HEK293 (cell line): ENCODE measurements at regions not wholly inside any gene's neighbourhood (a gene's known extent, or its start where the extent isn't known, plus 50 kb on each side); places are given as distances from the start of the nearest gene placed in this dataset.
"Not testable (repeated sequence)": the region's sequence is repeated elsewhere in the genome, so short reads cannot be mapped to it uniquely, and the experiment has no call there.

ENCODE experiments used
- ZBTB8A ChIP-seq: fragments of 450-650 bp; formaldehyde crosslinking; IDR thresholded peaks from 2 replicates; pipeline ENCODE4 v1.5.1; 2016; ENCODE audit warnings: missing biosample characterization, missing genetic modification characterization
- ZNF121 ChIP-seq: fragments of 450-650 bp; formaldehyde crosslinking; IDR thresholded peaks from 2 replicates; pipeline ENCODE4 v1.5.1; 2016; ENCODE audit warnings: missing biosample characterization, missing genetic modification characterization
- ZNF146 ChIP-seq: fragments of 450-650 bp; formaldehyde crosslinking; IDR thresholded peaks from 2 replicates; pipeline ENCODE4 v1.5.1; 2016; ENCODE audit warnings: missing biosample characterization, missing genetic modification characterization
- ZNF23 ChIP-seq: fragments of 450-650 bp; formaldehyde crosslinking; IDR thresholded peaks from 2 replicates; pipeline ENCODE4 v1.5.1; 2016; ENCODE audit warnings: missing biosample characterization, missing genetic modification characterization, borderline replicate concordance
- ZNF48 ChIP-seq: fragments of 450-650 bp; formaldehyde crosslinking; IDR thresholded peaks from 2 replicates; pipeline ENCODE4 v1.5.1; 2016; ENCODE audit warnings: missing biosample characterization, missing genetic modification characterization
- ZNF501 ChIP-seq: fragments of 450-650 bp; formaldehyde crosslinking; IDR thresholded peaks from 2 replicates; pipeline ENCODE4 v1.5.1; 2016; ENCODE audit warnings: missing biosample characterization, missing genetic modification characterization
- ZNF560 ChIP-seq: fragments of 450-650 bp; formaldehyde crosslinking; IDR thresholded peaks from 2 replicates; pipeline ENCODE4 v1.5.1; 2017; ENCODE audit warnings: missing biosample characterization, missing genetic modification characterization, borderline replicate concordance
- ZNF623 ChIP-seq: fragments of 450-650 bp; formaldehyde crosslinking; IDR thresholded peaks from 2 replicates; pipeline ENCODE4 v1.5.1; 2016; ENCODE audit warnings: missing biosample characterization, missing genetic modification characterization
- ZNF629 ChIP-seq: fragments of 450-650 bp; formaldehyde crosslinking; IDR thresholded peaks from 2 replicates; pipeline ENCODE4 v1.5.1; 2017; ENCODE audit warnings: missing biosample characterization, missing genetic modification characterization
- ZNF768 ChIP-seq: fragments of 450-650 bp; formaldehyde crosslinking; IDR thresholded peaks from 2 replicates; pipeline ENCODE4 v1.5.1; 2018; ENCODE audit warnings: missing biosample characterization, mild to moderate bottlenecking, missing genetic modification characterization
- ZNF791 ChIP-seq: fragments of 450-650 bp; formaldehyde crosslinking; IDR thresholded peaks from 2 replicates; pipeline ENCODE4 v1.5.1; 2016; ENCODE audit warnings: missing biosample characterization, missing genetic modification characterization
- TF ChIP-seq, protein P1 (sequence below): fragments of 450-650 bp; formaldehyde crosslinking; IDR thresholded peaks from 2 replicates; pipeline ENCODE4 v1.5.1; 2016; ENCODE audit warnings: missing biosample characterization, missing genetic modification characterization
- TF ChIP-seq, protein P2 (sequence below): fragments of 450-650 bp; formaldehyde crosslinking; IDR thresholded peaks from 2 replicates; pipeline ENCODE4 v1.5.1; 2017; ENCODE audit warnings: missing biosample characterization, missing genetic modification characterization
- TF ChIP-seq, protein P3 (sequence below): fragments of 450-650 bp; formaldehyde crosslinking; IDR thresholded peaks from 2 replicates; pipeline ENCODE4 v1.5.1; 2016; ENCODE audit warnings: missing biosample characterization, missing genetic modification characterization

DNA sequence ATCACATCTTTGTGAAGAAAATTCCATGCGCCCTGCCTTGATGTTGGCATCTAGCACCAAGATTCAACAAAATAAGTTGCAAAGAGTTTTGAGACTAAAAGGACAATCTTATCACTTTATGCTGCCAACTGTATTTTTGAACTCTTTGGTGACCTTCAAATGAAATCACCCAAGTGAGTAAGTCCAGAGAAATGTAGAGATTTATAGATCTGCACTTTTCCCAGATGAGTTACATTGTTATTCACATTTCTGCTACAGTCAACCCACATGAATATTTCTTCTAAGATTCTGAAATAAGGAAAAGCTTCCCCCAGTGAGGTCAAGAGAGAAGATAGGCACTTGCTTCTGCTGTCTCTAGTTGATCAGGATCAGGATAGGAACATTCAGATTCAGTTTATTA lies 1034.2 kb downstream of the PRIM2 start:
- not testable (repeated sequence) for TF ChIP-seq ZNF629 (tag by site-specific recombination); ZNF560 (tag by site-specific recombination); ZNF121 (tag by site-specific recombination); ZNF146 (tag by site-specific recombination); ZNF501 (tag by site-specific recombination); ZNF791; ZNF23 (tag by site-specific recombination); ZNF623 (tag by site-specific recombination); ZBTB8A (tag by site-specific recombination); ZNF48 (tag by site-specific recombination); ZNF768
- TF ChIP-seq, protein P1, sequence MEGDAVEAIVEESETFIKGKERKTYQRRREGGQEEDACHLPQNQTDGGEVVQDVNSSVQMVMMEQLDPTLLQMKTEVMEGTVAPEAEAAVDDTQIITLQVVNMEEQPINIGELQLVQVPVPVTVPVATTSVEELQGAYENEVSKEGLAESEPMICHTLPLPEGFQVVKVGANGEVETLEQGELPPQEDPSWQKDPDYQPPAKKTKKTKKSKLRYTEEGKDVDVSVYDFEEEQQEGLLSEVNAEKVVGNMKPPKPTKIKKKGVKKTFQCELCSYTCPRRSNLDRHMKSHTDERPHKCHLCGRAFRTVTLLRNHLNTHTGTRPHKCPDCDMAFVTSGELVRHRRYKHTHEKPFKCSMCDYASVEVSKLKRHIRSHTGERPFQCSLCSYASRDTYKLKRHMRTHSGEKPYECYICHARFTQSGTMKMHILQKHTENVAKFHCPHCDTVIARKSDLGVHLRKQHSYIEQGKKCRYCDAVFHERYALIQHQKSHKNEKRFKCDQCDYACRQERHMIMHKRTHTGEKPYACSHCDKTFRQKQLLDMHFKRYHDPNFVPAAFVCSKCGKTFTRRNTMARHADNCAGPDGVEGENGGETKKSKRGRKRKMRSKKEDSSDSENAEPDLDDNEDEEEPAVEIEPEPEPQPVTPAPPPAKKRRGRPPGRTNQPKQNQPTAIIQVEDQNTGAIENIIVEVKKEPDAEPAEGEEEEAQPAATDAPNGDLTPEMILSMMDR (tag by site-specific recombination) = not testable (repeated sequence)
- TF ChIP-seq, protein P2, sequence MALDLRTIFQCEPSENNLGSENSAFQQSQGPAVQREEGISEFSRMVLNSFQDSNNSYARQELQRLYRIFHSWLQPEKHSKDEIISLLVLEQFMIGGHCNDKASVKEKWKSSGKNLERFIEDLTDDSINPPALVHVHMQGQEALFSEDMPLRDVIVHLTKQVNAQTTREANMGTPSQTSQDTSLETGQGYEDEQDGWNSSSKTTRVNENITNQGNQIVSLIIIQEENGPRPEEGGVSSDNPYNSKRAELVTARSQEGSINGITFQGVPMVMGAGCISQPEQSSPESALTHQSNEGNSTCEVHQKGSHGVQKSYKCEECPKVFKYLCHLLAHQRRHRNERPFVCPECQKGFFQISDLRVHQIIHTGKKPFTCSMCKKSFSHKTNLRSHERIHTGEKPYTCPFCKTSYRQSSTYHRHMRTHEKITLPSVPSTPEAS (tag by site-specific recombination) = not testable (repeated sequence)
- TF ChIP-seq, protein P3, sequence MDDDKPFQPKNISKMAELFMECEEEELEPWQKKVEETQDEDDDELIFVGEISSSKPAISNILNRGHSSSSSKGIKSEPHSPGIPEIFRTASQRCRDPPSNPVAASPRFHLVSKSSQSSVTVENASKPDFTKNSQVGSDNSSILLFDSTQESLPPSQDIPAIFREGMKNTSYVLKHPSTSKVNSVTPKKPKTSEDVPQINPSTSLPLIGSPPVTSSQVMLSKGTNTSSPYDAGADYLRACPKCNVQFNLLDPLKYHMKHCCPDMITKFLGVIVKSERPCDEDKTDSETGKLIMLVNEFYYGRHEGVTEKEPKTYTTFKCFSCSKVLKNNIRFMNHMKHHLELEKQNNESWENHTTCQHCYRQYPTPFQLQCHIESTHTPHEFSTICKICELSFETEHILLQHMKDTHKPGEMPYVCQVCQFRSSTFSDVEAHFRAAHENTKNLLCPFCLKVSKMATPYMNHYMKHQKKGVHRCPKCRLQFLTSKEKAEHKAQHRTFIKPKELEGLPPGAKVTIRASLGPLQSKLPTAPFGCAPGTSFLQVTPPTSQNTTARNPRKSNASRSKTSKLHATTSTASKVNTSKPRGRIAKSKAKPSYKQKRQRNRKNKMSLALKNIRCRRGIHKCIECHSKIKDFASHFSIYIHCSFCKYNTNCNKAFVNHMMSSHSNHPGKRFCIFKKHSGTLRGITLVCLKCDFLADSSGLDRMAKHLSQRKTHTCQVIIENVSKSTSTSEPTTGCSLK (tag by site-specific recombination) = not testable (repeated sequence)
